HG02973 (cell line): ENCODE measurements at regions not wholly inside any gene's neighbourhood (a gene's known extent, or its start where the extent isn't known, plus 50 kb on each side); places are given as distances from the start of the nearest gene placed in this dataset.
"Not testable (repeated sequence)": the region's sequence is repeated elsewhere in the genome, so short reads cannot be mapped to it uniquely, and the experiment has no call there.

Experiments used
- ATAC-seq: cut with Tn5 transposase; IDR thresholded peaks from one replicate; pipeline ENCODE4 v1.9.1; 2021; ENCODE audit warnings: moderate library complexity; ENCODE audit not compliant: unreplicated experiment

DNA sequence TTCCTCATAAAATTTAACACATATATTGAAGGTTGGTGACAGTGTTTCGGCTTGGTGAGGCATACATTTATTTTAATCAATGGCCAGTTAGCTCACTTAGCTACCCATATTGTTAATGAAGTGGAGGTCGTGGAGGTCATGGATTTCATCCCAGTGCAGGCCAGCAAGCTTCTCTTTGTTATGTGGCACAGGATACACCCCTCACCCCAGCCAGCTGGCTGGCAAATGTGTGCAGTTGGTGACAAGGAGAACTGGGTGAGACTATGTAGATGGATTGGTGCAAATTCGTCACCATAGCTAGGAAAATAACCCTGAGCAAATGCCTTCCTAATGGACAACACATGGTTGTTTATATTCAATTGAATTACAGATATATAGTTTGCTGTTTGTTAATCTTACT lies 50.5 kb upstream of the FOXP2 start:
- ATAC-seq: no peak

DNA sequence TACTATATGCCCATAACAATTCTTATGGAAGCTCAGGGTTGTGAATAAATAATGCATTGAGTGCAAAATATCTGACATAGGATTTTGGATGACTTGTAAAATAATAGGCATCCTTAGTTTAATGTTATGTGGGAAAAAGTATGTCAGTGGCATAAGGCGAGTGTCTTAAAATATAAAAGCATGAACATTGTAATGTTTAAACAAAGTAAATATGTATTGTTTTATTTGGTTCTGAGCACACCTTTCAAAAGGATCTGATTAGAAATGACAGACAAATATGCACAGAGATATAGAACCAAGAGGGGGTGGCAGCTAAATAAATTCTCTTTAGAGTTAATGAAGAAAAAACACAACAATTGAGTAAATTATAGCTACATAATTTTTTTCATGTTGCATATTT lies 51.3 kb upstream of the FOXP2 start:
- ATAC-seq: no peak

DNA sequence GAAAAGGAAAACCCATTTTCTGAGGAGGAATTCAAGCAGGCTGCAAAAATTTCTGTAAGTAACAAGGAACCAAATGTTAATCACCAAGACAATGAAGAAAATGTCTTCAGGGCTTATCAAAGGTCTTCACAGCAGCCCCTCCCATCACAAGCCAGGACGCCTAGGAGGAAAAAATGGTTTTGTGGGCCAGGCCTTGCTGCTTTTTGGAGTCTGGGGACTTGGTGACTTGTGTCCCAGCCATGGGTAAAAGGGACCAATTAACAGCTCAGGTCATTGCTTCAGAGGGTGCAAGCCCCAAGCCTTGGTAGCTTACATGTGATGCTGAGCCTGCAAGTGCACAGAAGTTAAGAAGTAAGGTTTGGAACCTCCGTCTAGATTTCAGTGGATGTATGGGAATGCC lies 55.7 kb upstream of the FOXP2 start:
- no peak for ATAC-seq

DNA sequence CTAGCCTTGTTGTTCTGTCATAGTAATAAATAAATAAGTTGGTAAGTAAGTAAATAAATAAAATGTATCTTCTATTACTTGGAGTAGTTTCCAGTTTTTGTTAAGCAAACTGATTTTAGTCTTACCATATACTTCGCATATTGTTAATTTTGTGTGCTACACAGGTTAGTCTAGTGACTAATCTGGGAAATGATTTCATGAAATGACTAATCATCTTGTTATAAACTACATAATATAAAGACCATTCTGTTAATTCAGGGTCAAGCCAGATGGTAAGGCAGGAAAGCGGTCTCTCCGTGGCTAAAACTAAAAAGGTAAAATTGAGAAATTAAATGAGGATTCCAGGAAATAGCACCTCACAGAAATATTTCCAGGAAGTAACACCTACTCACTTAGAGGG lies 58.5 kb upstream of the FOXP2 start:
- ATAC-seq: no peak

DNA sequence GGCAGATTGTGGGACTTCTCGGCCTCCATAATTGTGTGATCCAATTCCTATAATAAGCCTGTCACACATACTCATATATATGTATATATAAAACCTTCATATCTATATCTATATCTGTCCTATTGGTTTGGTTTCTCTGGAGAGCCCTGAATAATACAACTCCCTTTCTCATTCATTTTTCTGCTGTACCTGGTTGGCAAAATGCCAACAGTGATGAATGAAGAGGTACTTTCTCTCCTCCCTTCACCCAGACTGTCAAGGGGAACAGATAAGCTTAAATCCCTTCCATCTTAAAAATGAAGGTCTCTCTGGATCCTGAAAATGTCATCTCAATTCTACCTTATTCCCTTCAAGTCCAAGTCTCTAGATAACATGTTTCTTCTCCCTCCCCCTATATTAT lies 60.3 kb upstream of the FOXP2 start:
- ATAC-seq: no peak

DNA sequence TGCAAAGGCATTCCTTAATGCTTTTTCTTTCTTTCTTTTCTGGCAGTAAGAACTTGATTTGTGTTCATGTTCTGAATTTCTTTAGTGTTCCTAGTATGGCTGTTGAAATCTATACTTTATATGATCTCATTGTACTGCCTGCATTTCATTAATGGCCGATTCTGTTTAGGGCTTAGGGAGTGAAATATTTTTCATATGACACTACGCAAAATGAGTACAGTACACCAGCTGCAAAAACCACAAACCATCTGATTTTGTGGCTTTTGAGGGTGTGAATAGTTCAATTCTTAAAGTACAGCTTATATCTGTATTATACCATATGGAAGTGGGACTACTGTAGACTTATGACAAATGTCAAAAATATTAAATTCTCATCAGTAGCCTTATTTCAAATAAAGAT lies 69.1 kb upstream of the FOXP2 start:
- ATAC-seq: no peak

DNA sequence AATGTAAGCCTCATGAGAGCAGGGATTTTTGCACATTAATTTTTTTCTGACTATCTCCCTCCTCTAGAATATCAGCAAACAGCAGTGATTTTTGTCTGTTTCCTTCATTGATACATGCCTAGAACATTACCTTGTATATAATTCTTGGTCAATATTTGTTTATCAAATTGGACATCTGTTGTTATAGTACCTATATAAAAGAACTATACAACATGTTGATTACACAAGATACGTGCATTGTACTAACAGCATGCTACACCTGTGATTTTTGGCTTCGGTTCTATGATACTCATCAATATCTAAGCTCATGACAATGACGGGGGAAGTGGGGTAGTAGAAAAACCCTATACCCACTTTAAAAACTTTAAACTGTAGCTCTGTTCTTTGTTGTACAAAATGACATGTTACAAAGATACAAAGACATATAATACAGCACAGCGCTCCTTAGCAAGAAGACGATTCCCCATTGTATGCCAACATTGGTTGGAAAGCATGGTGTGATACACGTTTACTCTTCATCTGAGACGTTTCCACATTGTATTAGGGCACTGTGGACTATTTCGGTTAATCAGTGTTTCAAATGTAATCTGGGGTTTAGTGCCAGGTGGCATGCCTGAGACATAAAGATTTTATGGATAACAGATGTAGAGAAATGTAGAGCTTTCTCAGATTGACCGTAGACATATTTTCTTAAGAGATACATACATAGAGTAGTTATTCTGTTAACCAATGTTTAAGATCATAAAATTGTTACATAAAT lies 70.5 kb upstream of the FOXP2 start:
- no peak for ATAC-seq

DNA sequence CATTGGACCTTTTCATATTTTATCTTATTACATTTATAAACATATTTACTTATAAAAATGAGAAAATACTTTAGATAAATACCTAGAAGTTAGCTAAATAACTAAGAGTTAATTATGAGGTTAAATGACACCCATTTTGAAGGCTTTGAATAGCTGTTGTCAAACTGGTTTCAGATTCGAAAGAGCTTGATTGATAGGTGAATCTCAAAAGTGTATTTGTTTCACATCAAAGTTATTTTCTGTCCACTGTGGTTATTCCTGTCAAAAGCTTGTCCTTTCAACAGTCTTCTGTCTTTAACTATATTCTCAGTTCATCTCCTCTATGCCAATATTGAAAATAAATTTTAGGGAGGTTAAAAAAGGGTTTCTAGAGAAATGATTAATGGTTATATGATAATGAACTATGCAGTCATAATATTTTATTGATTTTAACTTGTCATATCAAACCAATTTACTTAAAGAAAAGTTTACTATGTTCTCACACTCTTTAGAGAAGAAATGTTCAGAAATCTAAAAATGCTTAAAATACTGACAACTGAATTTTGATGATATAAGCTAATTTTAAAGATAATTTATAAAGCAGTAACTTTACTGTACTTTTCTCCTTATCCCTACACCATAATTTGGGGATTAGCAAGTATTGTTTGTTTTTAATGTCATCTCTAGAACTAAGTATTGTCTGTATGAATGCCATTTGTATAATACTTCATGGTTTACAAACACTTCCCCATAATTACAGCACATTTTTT lies 72.0 kb upstream of the FOXP2 start:
- no peak for ATAC-seq

DNA sequence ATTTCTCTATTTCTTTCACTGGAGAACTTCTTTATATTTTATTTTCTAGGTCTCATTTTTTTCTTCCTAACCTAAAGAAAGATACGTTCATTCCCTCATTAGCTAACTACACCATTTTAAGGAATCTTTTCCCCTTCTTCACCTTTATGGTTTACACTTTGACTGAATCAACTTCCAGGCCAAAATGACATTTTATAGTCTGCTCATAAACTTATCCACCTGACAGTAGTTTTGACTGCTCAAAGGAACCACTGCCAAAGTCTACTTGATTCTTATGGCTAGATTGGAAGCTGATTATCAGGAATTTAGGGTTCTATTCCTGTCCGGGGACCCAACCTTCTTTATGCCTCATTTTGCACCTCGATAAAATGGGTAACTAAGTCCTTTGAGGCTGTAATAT lies 73.0 kb upstream of the FOXP2 start:
- ATAC-seq: no peak

DNA sequence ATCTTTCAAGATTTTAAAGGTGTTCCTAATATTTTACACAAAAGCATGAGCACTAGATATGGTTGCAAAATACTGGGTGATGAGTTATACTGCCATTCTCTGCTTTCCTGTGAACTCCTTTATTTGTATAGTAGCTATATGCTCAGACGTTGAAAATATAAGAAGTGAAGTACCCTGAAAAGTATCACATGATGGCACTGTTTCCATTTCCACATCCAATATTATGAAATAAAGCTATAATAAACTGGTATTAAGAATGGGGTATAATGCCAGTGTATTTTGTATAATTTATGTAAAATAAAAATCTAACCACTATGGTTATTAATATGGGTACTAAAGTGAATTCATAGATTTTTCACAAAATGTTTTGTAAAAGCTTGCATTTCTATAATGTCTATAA lies 79.6 kb upstream of the FOXP2 start:
- no peak for ATAC-seq

DNA sequence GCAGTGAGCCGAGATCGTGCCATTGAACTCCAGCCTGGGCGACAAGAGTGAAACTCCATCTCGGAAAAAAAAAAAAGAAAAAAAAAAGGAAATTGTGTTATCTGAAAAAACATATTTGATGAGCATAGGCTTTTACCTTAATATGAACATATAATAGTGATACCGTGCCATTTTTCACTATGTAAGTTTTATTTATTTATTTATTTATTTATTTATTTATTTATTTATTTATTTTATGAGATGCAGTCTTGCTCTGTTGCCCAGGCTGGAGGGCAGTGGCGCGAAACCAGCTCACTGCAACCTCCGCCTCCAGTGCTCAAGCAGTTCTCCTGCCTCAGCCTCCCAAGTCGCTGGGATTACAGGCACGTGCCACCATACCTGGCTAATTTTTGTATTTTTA lies 85.2 kb upstream of the FOXP2 start:
- ATAC-seq: not testable (repeated sequence)

DNA sequence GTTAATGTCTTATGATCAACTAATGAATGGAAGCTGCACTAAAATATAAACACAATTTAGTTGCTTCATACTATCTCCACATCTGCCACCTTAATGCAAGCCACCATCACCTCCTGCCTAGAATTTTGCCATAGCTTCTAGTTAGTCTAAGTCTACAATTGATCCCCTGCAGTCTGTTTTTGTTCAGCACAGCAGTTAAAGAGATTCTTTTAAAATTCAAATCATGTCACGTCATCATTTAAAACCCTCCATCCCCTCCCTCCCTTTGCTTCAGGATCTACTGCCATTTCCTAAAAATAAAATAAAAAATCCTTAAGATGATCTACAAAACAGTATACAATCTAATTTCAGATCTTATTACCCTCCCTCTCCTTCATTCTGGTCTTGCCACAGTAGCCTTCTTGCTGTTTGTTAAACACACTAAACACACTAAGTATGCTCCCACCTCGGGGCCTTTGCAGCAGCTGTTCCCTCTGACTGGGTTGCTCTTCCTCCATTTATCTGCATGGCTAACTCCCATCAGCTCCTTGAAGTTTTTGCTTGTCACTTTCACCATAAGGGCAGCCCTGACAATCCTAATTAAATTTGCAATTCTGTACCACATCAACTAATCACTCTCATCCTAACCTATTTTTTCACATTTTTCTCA lies 97.0 kb upstream of the FOXP2 start:
- no peak for ATAC-seq

DNA sequence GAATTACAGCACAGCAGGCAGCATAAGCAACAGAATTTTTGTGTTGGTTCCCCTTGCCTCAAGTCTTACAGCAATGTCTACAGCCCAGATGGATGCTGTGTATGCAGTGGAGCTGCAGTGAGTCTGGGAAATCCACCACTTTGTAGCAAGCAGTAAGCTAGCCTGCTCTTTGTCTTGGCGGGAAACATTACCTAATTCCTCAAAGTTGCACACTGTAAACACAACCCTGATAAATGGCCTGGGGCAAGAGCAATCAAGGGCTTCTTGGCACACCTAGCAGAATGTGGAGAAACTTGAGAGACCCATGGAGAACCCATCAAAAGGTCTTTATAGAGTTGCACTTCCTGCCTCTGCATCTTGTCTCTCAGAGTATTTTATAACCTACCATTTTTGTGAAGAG lies 102.0 kb upstream of the FOXP2 start:
- no peak for ATAC-seq

DNA sequence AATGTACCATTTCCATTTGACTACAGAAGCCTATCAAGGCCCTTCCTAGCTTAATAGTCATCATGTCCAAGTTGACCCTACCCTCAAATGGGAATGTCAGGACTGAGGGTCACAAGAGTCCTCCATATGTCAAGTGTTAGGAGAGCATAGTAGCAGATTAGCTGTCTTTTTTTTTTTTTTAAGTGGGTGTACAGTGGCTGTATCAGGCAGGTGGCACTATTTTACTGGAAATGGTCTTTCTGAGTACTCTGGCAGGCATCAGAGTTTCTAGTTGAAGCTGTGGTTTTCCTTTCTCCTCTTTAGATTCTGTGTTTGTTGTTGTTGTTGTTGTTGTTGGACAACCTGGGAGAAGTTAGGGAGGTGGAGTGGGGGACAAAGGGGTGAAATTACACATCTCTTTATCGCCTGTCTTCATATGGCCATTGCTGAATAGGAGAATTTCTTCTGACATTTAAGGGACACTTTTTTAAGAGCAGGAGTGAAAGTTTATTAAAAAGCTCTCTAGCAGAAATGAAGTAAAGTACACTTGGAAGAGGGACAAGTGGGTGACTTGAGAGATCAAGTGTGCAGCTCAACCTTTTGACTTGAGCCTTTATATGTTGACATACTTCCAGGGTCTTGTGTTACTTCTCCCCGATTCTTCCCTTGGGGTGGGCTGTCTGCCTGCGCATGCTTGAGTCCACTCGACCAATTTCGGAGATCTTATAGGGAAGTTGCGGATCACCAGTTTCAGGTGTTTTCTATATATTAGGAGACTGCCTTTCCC lies 104.1 kb upstream of the FOXP2 start:
- ATAC-seq: no peak

DNA sequence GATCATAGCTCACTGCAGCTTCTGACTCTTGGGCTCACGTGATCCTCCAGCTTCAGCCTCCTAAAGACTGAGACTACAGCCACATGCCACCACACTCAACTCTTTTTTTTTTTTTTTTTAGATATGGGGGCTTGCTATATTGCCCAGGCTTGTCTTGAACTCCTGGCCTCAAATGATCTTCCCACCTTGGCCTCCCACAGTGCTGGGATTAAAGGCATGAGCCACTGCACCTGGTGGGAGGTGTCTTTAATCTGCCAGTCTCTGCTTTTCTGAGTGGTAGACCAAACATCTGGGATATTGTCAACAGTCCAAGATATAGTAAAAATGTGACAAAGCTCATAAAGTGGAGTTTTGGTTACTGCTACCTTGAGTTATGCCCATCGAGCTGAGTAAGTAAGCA lies 104.9 kb upstream of the FOXP2 start:
- no peak for ATAC-seq

DNA sequence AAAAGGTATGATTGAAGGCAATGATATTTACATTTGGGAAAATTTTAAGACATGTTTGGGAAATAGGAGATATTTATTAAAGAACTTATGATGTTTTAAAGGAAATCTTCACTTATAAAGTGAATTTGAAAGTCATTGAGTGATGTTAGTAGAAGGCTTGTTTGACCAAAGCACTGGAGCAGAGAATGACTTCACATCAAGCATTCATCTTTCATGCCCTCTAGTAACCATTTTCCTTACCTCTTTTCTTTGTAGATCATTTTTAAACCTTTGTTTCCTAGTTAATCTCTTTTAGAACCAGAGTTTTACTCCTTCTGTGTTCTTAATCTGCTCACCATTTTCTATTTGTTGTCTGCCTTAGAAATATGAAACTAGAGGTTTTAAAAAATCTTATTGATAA lies 111.3 kb upstream of the FOXP2 start:
- no peak for ATAC-seq

DNA sequence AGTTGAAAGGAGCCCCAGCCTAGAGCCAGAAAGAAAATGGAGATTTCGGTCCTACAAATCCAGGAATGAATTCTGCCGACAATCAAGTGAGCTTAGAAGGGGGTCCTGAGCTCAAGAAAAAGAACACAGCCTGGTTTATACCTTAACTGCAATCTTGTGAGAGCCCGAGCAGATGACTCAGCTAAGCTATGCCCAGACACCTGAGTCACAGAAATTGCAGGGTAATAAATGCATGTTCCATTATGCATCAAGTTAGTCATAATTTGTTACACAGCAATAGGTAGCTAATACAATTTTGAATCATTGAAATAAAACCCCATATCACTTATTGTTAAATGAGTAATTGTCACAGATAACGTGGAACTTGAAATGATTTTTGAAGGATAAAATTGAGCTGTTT lies 111.8 kb upstream of the FOXP2 start:
- ATAC-seq: no peak

DNA sequence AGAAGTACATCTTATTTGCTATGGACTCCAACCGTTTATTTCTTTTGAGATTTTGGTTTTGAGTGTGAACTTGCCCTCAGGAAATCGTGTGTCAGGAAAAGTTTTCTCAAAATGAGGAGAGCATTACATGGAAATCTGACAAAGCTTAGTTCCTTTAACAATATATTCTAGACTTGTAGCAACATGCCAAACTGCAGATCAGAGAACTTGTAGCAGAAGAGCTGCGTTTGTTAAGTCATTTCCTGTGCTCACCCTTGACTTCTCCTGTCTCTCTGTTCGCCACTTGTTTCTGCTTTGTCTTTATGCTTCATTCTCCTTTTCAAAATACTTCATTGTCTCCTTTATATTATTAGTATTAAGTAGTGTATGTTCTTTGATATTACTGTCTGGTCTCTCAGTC lies 116.6 kb upstream of the FOXP2 start:
- no peak for ATAC-seq

DNA sequence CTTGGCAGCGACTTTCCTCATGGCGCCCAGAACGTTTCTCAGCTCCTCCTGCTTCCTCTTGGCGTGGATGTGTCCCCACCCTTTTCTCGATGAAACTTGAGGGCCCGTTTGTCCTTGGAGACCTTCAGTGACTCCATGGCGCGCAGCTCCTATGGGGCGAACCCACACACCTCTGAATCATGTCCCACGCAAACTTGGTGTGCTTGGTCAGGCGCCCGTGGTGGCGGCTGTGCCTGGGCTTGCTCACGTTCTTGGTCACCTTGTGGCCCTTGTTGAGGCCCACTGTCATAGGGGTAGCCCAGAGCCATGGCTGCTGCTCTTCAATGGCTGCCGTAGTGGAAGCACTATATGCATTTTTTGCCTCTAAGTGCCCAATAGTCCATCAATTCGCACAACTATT lies 117.5 kb upstream of the FOXP2 start:
- no peak for ATAC-seq

DNA sequence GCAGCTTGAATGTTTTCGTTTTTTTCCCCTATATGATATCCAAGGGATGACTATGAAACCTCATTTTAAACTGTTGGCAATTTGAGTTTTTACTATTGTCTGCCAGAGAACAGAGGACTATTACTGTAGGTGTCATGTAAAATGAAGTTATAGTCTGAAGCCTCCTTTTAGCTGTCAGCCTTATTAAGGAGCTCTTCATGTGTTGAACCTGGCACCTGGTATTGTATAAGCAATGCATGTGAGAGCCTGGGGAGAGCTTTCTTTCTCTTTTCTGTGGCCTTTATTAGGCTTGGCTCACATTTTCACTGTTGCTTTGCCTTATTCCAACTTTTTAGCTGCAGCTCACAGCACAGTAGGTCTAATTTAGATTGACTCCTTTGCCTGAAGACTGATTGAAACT lies 119.1 kb upstream of the FOXP2 start:
- ATAC-seq: no peak

DNA sequence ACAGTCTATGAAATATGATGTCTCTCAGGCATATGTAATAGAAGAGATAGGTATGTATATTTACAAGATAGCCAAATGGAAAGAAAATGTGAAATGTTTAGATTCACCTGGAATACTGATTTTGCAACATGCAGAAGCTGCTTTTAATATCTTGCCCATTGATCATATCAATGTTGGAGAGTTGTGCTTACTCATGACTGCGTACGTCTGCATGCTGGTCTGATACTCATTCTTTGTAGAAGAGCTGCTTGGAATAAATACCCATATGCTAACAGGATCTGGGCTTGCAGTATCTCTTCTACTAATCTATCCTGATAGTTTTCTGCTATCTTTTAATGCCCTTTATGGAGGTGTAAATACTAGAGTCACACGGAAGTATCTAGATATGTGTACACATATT lies 120.6 kb upstream of the FOXP2 start:
- no peak for ATAC-seq
